ENCODE measurements at regions not wholly inside any gene's neighbourhood (a gene's known extent, or its start where the extent isn't known, plus 50 kb on each side); places are given as distances from the start of the nearest gene placed in this dataset.
"Not testable (repeated sequence)": the region's sequence is repeated elsewhere in the genome, so short reads cannot be mapped to it uniquely, and the experiment has no call there.

GRCh38 chr2:49332415-49332814 is 178.1 kb upstream of the FSHR start:
- DNase-seq = no peak
- Histone ChIP-seq H3K27me3 (no peaks in the 10 kb centered on the region), H3K4me3 (no peak overlapping the region), H3K27ac (no peak overlapping the region), H3K9me3 (no peaks in the 10 kb centered on the region), H3K36me3 (no peaks in the 10 kb centered on the region), H3K4me1 (no peaks in the 10 kb centered on the region)
- TF ChIP-seq POLR2A (IDR thresholded peaks at IDR 0.05) (no peak), CTCF (IDR thresholded peaks at IDR 0.05) (no peak)

- TF ChIP-seq POLR2A (IDR thresholded peaks at IDR 0.05) (no peak), CTCF (IDR thresholded peaks at IDR 0.05) (no peak)
These were observed 164.2 kb upstream of the FSHR start for GRCh38 chr2:49318531-49318930.

GRCh38 chr2:49309461-49309860 is 155.1 kb upstream of the FSHR start:
- Histone ChIP-seq H3K9me3 (no peaks in the 10 kb centered on the region), H3K36me3 (no peaks in the 10 kb centered on the region), H3K4me3 (no peak overlapping the region), H3K27me3 (no peaks in the 10 kb centered on the region), H3K4me1 (no peaks in the 10 kb centered on the region), H3K27ac (no peak overlapping the region)
- TF ChIP-seq CTCF (IDR thresholded peaks at IDR 0.05) (no peak), POLR2A (IDR thresholded peaks at IDR 0.05) (no peak)
- DNase-seq = no peak

More at GRCh38 chr2:49318531-49318930, 164.2 kb upstream of the FSHR start:
- Histone ChIP-seq H3K4me1 (no peaks in the 10 kb centered on the region), H3K9me3 (no peaks in the 10 kb centered on the region), H3K36me3 (no peaks in the 10 kb centered on the region), H3K4me3 (no peak overlapping the region), H3K27me3 (no peaks in the 10 kb centered on the region), H3K27ac (no peak overlapping the region)
- no peak for DNase-seq

- peak overlapping the region in 1 of 4 donors; percentile 44 for H3K27ac ChIP-seq
- no peaks in the 10 kb centered on the region for H3K36me3 ChIP-seq
- H3K9me3 ChIP-seq = no peaks in the 10 kb centered on the region
- no peak overlapping the region for H3K4me3 ChIP-seq
- no peaks in the 10 kb centered on the region for H3K27me3 ChIP-seq
- H3K4me1 ChIP-seq = no peaks in the 10 kb centered on the region
- no peak for DNase-seq
- TF ChIP-seq CTCF (IDR thresholded peaks at IDR 0.05) (no peak), POLR2A (IDR thresholded peaks at IDR 0.05) (no peak)
These were observed 152.6 kb upstream of the FSHR start for GRCh38 chr2:49306925-49307324.

- H3K4me3 ChIP-seq, DNase-seq, H3K9me3 ChIP-seq, H3K4me1 ChIP-seq, H3K27me3 ChIP-seq, H3K36me3 ChIP-seq, H3K27ac ChIP-seq: not testable (repeated sequence)
These were observed 144.4 kb upstream of the FSHR start for GRCh38 chr2:49298693-49299092.

- Histone ChIP-seq H3K4me3 (no peak overlapping the region), H3K27ac (no peak overlapping the region), H3K36me3 (no peaks in the 10 kb centered on the region), H3K4me1 (no peaks in the 10 kb centered on the region), H3K9me3 (no peaks in the 10 kb centered on the region), H3K27me3 (no peaks in the 10 kb centered on the region)
- DNase-seq = no peak
- TF ChIP-seq POLR2A (IDR thresholded peaks at IDR 0.05) = no peak
- TF ChIP-seq CTCF (IDR thresholded peaks at IDR 0.05) = no peak
These were observed 143.9 kb upstream of the FSHR start for GRCh38 chr2:49298230-49298629.
